ENCODE measurements at regions not wholly inside any gene's neighbourhood (a gene's known extent, or its start where the extent isn't known, plus 50 kb on each side); places are given as distances from the start of the nearest gene placed in this dataset.

- DNase-seq (ENCODE audit: low read depth): no peak
These were observed 437.7 kb downstream of the COL12A1 start for GRCh38 chr6:74768120-74768519.

GRCh38 chr6:74765486-74765885, 440.4 kb downstream of the COL12A1 start:
- DNase-seq (ENCODE audit: low read depth): no peak

GRCh38 chr6:74764486-74764885, 441.4 kb downstream of the COL12A1 start:
- peak; percentile 17 for DNase-seq (ENCODE audit: low read depth)

- no peak for DNase-seq (ENCODE audit: low read depth)
These were observed 443.0 kb downstream of the COL12A1 start for GRCh38 chr6:74762841-74763240.

GRCh38 chr6:74757813-74758212, 448.0 kb downstream of the COL12A1 start:
- no peak for DNase-seq (ENCODE audit: low read depth)

- DNase-seq (ENCODE audit: low read depth): no peak
These were observed 448.9 kb downstream of the COL12A1 start for GRCh38 chr6:74756923-74757322.

GRCh38 chr6:74755778-74756177, 450.1 kb downstream of the COL12A1 start:
- no peak for DNase-seq (ENCODE audit: low read depth)

- DNase-seq (ENCODE audit: low read depth): no peak
These were observed 450.7 kb downstream of the COL12A1 start for GRCh38 chr6:74755196-74755595.

- no peak for DNase-seq (ENCODE audit: low read depth)
These were observed 451.8 kb downstream of the COL12A1 start for GRCh38 chr6:74753883-74754600.

GRCh38 chr6:74752303-74752702, 453.6 kb downstream of the COL12A1 start:
- no peak for DNase-seq (ENCODE audit: low read depth)

GRCh38 chr6:74750826-74751225, 455.0 kb downstream of the COL12A1 start:
- no peak for DNase-seq (ENCODE audit: low read depth)

GRCh38 chr6:74749211-74750147, 456.4 kb downstream of the COL12A1 start:
- peak; percentile 88 for DNase-seq (ENCODE audit: low read depth)

- no peak for DNase-seq (ENCODE audit: low read depth)
These were observed 460.2 kb downstream of the COL12A1 start for GRCh38 chr6:74745670-74746069.

- DNase-seq (ENCODE audit: low read depth): no peak
These were observed 462.9 kb downstream of the COL12A1 start for GRCh38 chr6:74742793-74743508.

GRCh38 chr6:74741646-74742045, 464.2 kb downstream of the COL12A1 start:
- DNase-seq (ENCODE audit: low read depth): no peak

GRCh38 chr6:74735304-74735703, 470.5 kb downstream of the COL12A1 start:
- DNase-seq (ENCODE audit: low read depth): peak; percentile 97

- peak; percentile 24 for DNase-seq (ENCODE audit: low read depth)
These were observed 471.0 kb downstream of the COL12A1 start for GRCh38 chr6:74734901-74735300.

GRCh38 chr6:74733830-74734620, 471.8 kb downstream of the COL12A1 start:
- DNase-seq (ENCODE audit: low read depth): peak; percentile 64

GRCh38 chr6:74731931-74732330, 473.9 kb downstream of the COL12A1 start:
- DNase-seq (ENCODE audit: low read depth): peak; percentile 94

GRCh38 chr6:74731204-74731603, 474.6 kb downstream of the COL12A1 start:
- DNase-seq (ENCODE audit: low read depth): peak; percentile 87

GRCh38 chr6:74720923-74721322, 484.9 kb downstream of the COL12A1 start:
- peak; percentile 57 for DNase-seq (ENCODE audit: low read depth)

- no peak for DNase-seq (ENCODE audit: low read depth)
These were observed 488.3 kb downstream of the COL12A1 start for GRCh38 chr6:74717591-74717990.
